VCaP (cell line): ENCODE measurements at regions not wholly inside any gene's neighbourhood (a gene's known extent, or its start where the extent isn't known, plus 50 kb on each side); places are given as distances from the start of the nearest gene placed in this dataset.

Experiments
- H3K27ac ChIP-seq: fragments of 450-650 bp; 2 replicates; pipeline ENCODE4 v1.5.1; 2017
- TF ChIP-seq, protein P1 (sequence below): fragments of 450-650 bp; conservative IDR thresholded peaks from 2 replicates; pipeline ENCODE4 v1.5.1; 2017; ENCODE audit warnings: mild to moderate bottlenecking, moderate library complexity

GRCh38 chr14:87304404-87304803 is 688.6 kb downstream of the GALC start:
- TF ChIP-seq, protein P1, sequence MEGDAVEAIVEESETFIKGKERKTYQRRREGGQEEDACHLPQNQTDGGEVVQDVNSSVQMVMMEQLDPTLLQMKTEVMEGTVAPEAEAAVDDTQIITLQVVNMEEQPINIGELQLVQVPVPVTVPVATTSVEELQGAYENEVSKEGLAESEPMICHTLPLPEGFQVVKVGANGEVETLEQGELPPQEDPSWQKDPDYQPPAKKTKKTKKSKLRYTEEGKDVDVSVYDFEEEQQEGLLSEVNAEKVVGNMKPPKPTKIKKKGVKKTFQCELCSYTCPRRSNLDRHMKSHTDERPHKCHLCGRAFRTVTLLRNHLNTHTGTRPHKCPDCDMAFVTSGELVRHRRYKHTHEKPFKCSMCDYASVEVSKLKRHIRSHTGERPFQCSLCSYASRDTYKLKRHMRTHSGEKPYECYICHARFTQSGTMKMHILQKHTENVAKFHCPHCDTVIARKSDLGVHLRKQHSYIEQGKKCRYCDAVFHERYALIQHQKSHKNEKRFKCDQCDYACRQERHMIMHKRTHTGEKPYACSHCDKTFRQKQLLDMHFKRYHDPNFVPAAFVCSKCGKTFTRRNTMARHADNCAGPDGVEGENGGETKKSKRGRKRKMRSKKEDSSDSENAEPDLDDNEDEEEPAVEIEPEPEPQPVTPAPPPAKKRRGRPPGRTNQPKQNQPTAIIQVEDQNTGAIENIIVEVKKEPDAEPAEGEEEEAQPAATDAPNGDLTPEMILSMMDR, result no peak
- no peak overlapping the region for H3K27ac ChIP-seq

DNA sequence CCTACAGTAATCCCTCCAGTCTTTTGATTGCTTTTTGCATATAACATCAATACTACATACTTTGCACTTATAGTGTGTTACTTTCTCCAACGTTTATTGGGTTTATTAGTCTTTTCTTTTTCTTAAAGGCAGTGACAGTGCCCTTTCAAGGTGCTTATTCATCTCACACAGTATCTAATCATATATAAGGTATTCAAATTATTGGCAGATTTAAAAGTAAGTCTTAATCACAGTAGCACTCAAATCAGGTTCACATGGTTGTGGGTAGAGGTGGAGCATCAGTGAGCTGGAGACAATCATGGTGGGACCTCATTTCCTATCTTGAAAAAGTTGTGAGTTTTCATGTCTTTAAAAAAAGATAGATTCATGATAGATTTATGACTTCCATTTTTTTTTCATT is 706.2 kb downstream of the GALC start:
- TF ChIP-seq, protein P1, result no peak
- H3K27ac ChIP-seq, result no peak overlapping the region

DNA sequence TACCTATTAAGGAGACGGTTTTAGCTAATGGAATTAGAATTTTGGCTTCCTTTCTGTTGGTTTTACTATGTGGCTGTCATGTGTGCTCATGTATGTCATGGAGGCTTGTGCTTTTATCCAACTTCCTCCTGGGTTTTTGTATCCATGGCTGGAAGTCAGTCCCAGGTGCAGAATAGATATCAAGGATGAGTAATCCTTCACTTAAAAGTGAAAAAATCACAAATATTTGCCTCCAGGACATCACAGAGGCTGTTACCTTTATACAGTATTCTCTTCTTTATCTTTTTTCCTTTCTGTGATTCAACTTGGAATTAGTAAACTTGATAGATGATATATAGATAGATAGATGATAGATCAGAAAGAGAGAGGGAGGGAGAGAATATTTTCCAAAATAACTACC is 706.8 kb downstream of the GALC start:
- TF ChIP-seq, protein P1, result no peak
- H3K27ac ChIP-seq, result no peak overlapping the region

- no peak overlapping the region for H3K27ac ChIP-seq
- TF ChIP-seq, protein P1, result no peak
Measured at GRCh38 chr14:87285506-87285905, 707.5 kb downstream of the GALC start.

DNA sequence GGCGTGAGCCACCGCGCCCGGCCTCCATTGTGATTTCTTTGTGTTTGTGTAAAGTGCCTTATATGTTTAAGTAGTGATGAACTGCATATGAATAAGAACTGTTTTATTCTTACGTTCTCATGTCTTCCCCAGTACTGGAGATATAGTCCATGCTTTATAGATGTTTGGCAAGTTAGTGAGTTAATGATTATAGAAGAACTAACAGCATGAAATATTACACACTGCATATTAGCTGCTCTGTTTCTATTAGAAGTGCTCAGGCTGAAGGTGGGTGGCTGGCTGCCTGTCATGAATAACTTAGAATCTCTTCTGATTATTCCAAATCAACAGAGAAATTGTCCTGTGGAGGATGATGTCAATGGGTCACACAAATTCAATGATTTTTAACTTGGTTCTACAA is 709.4 kb downstream of the GALC start:
- peak overlapping the region; percentile 18; the same call in 1 of the 2 replicates for H3K27ac ChIP-seq
- TF ChIP-seq, protein P1, result no peak

DNA sequence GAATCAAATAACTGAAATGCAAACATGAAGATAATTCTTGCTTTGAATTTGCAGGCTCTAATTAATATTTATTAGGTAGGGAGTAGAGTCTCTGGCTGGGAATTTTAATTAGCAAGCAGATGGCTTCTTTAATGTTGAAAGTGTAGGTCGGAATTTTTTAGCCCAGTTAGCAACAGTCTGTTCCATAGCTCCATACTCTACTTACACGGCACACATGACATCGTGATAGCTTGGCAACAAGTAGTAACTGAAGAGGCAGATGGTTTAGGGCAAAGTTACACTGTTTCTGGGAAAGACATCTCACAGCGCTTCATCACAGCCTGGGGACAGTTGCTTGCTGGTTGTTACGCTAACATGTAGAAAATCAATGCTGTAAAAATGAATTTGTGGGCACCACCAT is 710.7 kb downstream of the GALC start:
- TF ChIP-seq, protein P1, result no peak
- H3K27ac ChIP-seq, result no peak overlapping the region

GRCh38 chr14:87278415-87278814 is 714.6 kb downstream of the GALC start:
- H3K27ac ChIP-seq, result no peak overlapping the region

More at GRCh38 chr14:87278415-87278814, 714.6 kb downstream of the GALC start:
- TF ChIP-seq, protein P1, result no peak
